ENCODE measurements at regions not wholly inside any gene's neighbourhood (a gene's known extent, or its start where the extent isn't known, plus 50 kb on each side); places are given as distances from the start of the nearest gene placed in this dataset.
"Not testable (repeated sequence)": the region's sequence is repeated elsewhere in the genome, so short reads cannot be mapped to it uniquely, and the experiment has no call there.

DNA sequence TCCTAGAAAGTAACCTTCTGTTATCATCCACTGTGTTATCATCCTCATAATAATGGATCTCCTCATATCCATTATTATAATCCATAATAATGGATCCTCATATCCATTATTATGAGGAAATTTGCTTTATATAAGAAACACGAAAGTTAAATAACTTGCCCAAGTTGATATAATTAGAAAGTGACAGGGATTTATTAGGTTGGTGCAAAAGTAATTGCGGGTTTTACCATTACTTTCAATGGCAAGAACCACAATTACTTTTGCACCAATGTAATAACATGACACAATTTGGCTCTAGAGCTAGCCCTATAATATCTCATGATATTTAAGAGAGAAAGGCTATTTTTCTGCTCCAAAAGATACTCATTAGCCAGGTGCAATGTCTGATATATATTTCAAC, 275.7 kb upstream of the STXBP5 start:
- TF ChIP-seq, protein P1, sequence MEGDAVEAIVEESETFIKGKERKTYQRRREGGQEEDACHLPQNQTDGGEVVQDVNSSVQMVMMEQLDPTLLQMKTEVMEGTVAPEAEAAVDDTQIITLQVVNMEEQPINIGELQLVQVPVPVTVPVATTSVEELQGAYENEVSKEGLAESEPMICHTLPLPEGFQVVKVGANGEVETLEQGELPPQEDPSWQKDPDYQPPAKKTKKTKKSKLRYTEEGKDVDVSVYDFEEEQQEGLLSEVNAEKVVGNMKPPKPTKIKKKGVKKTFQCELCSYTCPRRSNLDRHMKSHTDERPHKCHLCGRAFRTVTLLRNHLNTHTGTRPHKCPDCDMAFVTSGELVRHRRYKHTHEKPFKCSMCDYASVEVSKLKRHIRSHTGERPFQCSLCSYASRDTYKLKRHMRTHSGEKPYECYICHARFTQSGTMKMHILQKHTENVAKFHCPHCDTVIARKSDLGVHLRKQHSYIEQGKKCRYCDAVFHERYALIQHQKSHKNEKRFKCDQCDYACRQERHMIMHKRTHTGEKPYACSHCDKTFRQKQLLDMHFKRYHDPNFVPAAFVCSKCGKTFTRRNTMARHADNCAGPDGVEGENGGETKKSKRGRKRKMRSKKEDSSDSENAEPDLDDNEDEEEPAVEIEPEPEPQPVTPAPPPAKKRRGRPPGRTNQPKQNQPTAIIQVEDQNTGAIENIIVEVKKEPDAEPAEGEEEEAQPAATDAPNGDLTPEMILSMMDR (IDR thresholded peaks at IDR 0.05; ENCODE audit: control insufficient read depth, insufficient read depth, low read depth, low read length, missing control alignments) = no peak
- DNase-seq (ENCODE audit: low read depth) = no peak
- no peak overlapping the region for H3K4me3 ChIP-seq (ENCODE audit: control insufficient read depth, low read depth, low read length)

DNA sequence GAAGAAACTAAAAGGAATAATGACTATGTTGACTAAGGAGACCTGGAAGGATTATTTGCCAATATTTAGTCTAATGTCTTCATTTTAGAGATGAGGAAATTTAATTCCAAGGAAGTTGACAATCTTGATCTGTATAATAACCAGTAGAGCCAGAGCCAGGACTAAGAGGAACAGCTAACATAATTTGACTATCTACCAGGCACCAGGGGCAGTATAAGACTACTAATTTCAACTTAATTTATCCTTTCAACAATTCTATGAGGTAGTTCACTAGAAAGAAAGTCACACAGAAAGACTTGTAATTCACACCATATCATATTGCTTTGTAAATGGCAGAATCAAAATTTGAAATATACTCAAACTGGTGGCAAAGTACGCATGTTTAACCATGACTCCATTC, 273.0 kb upstream of the STXBP5 start:
- DNase-seq (ENCODE audit: low read depth) = no peak
- TF ChIP-seq, protein P1 (IDR thresholded peaks at IDR 0.05; ENCODE audit: control insufficient read depth, insufficient read depth, low read depth, low read length, missing control alignments) = peak; percentile 15
- no peak overlapping the region for H3K4me3 ChIP-seq (ENCODE audit: control insufficient read depth, low read depth, low read length)

DNA sequence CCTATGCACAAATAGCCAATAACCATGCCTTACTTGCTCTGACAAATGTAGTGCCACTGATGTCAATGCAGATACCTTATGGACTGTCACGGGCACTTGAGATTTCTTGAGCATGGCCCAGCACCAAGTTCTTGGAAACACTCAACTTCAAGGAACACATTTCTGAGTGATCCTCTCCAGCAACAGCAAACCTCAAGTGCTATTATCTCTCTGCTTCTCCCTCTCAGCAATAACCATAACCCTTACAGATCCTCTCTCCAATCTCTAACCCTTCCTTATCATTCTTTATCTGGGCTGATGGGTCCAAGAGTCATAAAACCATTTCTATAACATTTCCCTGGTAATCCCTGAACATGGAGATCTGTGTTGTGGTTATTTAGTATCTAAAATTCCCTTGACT, 266.9 kb upstream of the STXBP5 start:
- DNase-seq (ENCODE audit: low read depth) = no peak
- H3K4me3 ChIP-seq (ENCODE audit: control insufficient read depth, low read depth, low read length) = no peak overlapping the region
- TF ChIP-seq, protein P1 (IDR thresholded peaks at IDR 0.05; ENCODE audit: control insufficient read depth, insufficient read depth, low read depth, low read length, missing control alignments) = no peak

DNA sequence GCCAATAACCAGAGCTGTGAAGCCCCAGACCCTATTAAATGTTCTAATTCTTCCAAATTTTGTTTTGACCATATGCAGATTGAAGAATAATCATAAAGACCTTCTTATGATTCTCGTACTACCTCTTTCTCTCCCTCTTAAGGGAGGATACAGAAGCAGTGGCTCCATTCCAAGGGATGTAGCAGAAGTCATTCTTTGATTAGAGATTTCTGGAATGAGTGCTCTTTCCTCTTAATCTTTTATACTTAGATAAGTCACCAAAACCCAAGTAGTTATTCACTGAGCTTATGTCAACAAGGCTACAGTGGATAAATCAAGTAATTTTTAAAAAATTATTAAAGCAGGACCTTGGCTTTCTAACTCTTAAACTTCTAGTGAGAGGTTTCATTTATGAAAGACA, 266.0 kb upstream of the STXBP5 start:
- TF ChIP-seq, protein P1 (IDR thresholded peaks at IDR 0.05; ENCODE audit: control insufficient read depth, insufficient read depth, low read depth, low read length, missing control alignments) = no peak

DNA sequence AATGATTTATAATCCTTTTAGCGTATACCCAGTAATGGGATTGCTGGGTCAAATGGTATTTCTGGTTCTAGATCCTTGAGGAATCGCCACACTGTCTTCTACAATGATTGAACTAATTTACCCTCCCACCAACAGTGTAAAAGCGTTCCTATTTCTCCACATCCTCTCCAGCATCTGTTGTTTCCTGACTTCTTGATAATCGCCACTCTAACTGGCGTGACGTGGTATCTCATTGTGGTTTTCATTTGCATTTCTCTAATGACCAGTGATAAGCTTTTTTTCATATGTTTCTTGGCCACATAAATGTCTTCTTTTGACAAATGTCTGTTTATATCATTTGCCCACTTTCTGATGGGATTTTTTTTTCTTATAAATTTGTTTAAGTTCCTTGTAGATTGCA, 264.8 kb upstream of the STXBP5 start:
- not testable (repeated sequence) for H3K4me3 ChIP-seq (ENCODE audit: control insufficient read depth, low read depth, low read length); DNase-seq (ENCODE audit: low read depth)

More for the DNA sequence above, 266.0 kb upstream of the STXBP5 start:
- no peak for DNase-seq (ENCODE audit: low read depth)
- H3K4me3 ChIP-seq (ENCODE audit: control insufficient read depth, low read depth, low read length) = no peak overlapping the region

DNA sequence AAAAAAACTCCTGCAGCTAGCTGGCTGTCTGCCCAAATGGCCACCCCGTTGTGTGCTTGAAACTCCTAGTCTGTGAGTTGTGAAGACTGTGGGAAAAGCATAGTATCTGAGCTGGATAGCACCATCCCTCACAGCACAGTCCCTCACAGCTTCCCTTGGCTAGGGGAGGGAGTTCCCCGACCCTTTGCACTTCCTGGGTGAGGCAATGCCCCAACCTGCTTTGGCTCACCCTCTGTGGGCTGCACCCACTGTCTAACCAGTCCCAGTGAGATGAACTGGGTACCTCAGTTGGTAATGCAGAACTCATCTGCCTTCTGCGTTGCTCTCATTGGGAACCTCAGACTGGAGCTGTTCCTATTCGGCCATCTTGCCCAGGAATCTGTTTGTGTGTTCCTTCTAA, 260.6 kb upstream of the STXBP5 start:
- TF ChIP-seq, protein P1 (IDR thresholded peaks at IDR 0.05; ENCODE audit: control insufficient read depth, insufficient read depth, low read depth, low read length, missing control alignments) = no peak
- no peak overlapping the region for H3K4me3 ChIP-seq (ENCODE audit: control insufficient read depth, low read depth, low read length)
- DNase-seq (ENCODE audit: low read depth) = no peak

DNA sequence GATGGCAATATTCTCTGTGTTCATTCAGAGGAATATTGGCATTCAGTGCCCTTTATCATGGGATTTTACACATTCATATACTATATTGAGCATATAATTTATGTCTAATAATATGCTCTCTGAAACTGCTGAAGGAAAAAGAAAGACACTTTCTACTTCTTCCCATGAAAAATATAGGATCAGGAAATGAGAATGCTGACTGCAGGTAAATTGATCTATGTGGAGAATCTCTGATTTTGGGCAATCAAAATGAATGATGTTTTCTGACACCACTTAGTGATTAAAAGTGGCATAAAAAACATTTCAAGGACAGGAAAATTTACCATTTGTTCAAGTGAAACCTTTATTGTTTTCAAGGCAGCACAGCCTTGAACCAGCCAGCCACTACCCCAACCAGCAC, 260.1 kb upstream of the STXBP5 start:
- DNase-seq (ENCODE audit: low read depth) = no peak

More for the DNA sequence above, 260.1 kb upstream of the STXBP5 start:
- no peak overlapping the region for H3K4me3 ChIP-seq (ENCODE audit: control insufficient read depth, low read depth, low read length)
- TF ChIP-seq, protein P1 (IDR thresholded peaks at IDR 0.05; ENCODE audit: control insufficient read depth, insufficient read depth, low read depth, low read length, missing control alignments) = no peak
